Ishikawa (cell line): ENCODE measurements at regions not wholly inside any gene's neighbourhood (a gene's known extent, or its start where the extent isn't known, plus 50 kb on each side); places are given as distances from the start of the nearest gene placed in this dataset.

Experiments used
- CEBPB ChIP-seq: IDR thresholded peaks from 2 replicates; pipeline ENCODE4 v1.6.1; 2012
- CREB1 ChIP-seq: IDR thresholded peaks from 2 replicates; pipeline ENCODE4 v1.6.1; 2012; ENCODE audit warnings: low read depth
- EGR1 ChIP-seq: IDR thresholded peaks from 2 replicates; pipeline ENCODE4 v1.6.1; 2012
- EP300 ChIP-seq: IDR thresholded peaks from 2 replicates; pipeline ENCODE4 v1.6.1; 2012; ENCODE audit warnings: borderline replicate concordance
- FOXM1 ChIP-seq: IDR thresholded peaks from 2 replicates; pipeline ENCODE4 v1.6.1; 2012; ENCODE audit warnings: low read depth, borderline replicate concordance
- MAX ChIP-seq: IDR thresholded peaks from 2 replicates; pipeline ENCODE4 v1.6.1; 2012
- NFIC ChIP-seq: IDR thresholded peaks from 2 replicates; pipeline ENCODE4 v1.6.1; 2012
- RAD21 ChIP-seq: IDR thresholded peaks from 2 replicates; pipeline ENCODE4 v1.6.1; 2012; ENCODE audit warnings: low read depth
- REST ChIP-seq: IDR thresholded peaks from 2 replicates; pipeline ENCODE4 v1.6.1; 2012; ENCODE audit warnings: low read depth, mild to moderate bottlenecking
- TAF1 ChIP-seq: IDR thresholded peaks from 2 replicates; pipeline ENCODE4 v1.6.1; 2012; ENCODE audit warnings: low read depth, mild to moderate bottlenecking
- TCF12 ChIP-seq: IDR thresholded peaks from 2 replicates; pipeline ENCODE4 v1.6.1; 2012; ENCODE audit warnings: low read depth
- TEAD4 ChIP-seq: IDR thresholded peaks from 2 replicates; pipeline ENCODE4 v1.6.1; 2012
- USF1 ChIP-seq: IDR thresholded peaks from 2 replicates; pipeline ENCODE4 v1.6.1; 2012
- YY1 ChIP-seq: IDR thresholded peaks from 2 replicates; pipeline ENCODE4 v1.6.1; 2012; ENCODE audit warnings: low read depth
- ZBTB7A ChIP-seq: IDR thresholded peaks from 2 replicates; pipeline ENCODE4 v1.6.1; 2012; ENCODE audit warnings: low read depth

- TF ChIP-seq MAX (no peak), CEBPB (no peak), TCF12 (no peak), TEAD4 (no peak), YY1 (no peak), REST (no peak), FOXM1 (no peak), EP300 (no peak), TAF1 (no peak), USF1 (no peak), RAD21 (no peak), ZBTB7A (no peak), EGR1 (no peak)
These were observed 62.9 kb upstream of the FZD7 start for GRCh38 chr2:201970786-201971108.

- no peak for TF ChIP-seq FOXM1
- TF ChIP-seq CREB1 = no peak
- no peak for TF ChIP-seq YY1
- no peak for TF ChIP-seq TAF1
- TF ChIP-seq TCF12 = no peak
- TF ChIP-seq RAD21 = no peak
- TF ChIP-seq REST = no peak
- no peak for TF ChIP-seq ZBTB7A
- TF ChIP-seq TEAD4 = no peak
- no peak for TF ChIP-seq EP300
- TF ChIP-seq NFIC = no peak
- no peak for TF ChIP-seq MAX
- no peak for TF ChIP-seq EGR1
- no peak for TF ChIP-seq CEBPB
- no peak for TF ChIP-seq USF1
These were observed 62.0 kb upstream of the FZD7 start for GRCh38 chr2:201971531-201972228.

- no peak for TF ChIP-seq MAX
- no peak for TF ChIP-seq YY1
- TF ChIP-seq TAF1 = no peak
- TF ChIP-seq TCF12 = no peak
These were observed 60.9 kb upstream of the FZD7 start for GRCh38 chr2:201972621-201973255.

GRCh38 chr2:201973305-201973928 lies 60.2 kb upstream of the FZD7 start:
- TF ChIP-seq MAX (no peak), FOXM1 (no peak), EP300 (no peak), REST (no peak), CREB1 (no peak), ZBTB7A (no peak), EGR1 (no peak), TAF1 (no peak), TCF12 (no peak), TEAD4 (no peak), YY1 (no peak), NFIC (no peak), RAD21 (no peak), USF1 (no peak), CEBPB (no peak)
